Right kidney (tissue), 1 donor: ENCODE measurements at regions not wholly inside any gene's neighbourhood (a gene's known extent, or its start where the extent isn't known, plus 50 kb on each side); places are given as distances from the start of the nearest gene placed in this dataset.
"Not testable (repeated sequence)": the region's sequence is repeated elsewhere in the genome, so short reads cannot be mapped to it uniquely, and the experiment has no call there.

Experiments used
- DNase-seq: peaks from one replicate; pipeline ENCODE4 v3.0.0-alpha.2; 2016

GRCh38 chr2:130248355-130248754 is 50.1 kb upstream of the TUBA3E start:
- not testable (repeated sequence) for DNase-seq
